NCI-H1930 (cell line): ENCODE measurements at regions not wholly inside any gene's neighbourhood (a gene's known extent, or its start where the extent isn't known, plus 50 kb on each side); places are given as distances from the start of the nearest gene placed in this dataset.
"Not testable (repeated sequence)": the region's sequence is repeated elsewhere in the genome, so short reads cannot be mapped to it uniquely, and the experiment has no call there.

Experiments used
- DNase-seq, 2 experiments: peaks; one replicate each; lab custom pipeline; 2025; lab: John Stamatoyannopoulos, UW

- no peak for DNase-seq
Measured at GRCh38 chr14:101246894-101247841, 314.1 kb upstream of the DIO3 start.

GRCh38 chr14:101247842-101248725, 313.2 kb upstream of the DIO3 start:
- DNase-seq = no peak

- DNase-seq = no peak
Measured at GRCh38 chr14:101248840-101249675, 312.2 kb upstream of the DIO3 start.

- no peak for DNase-seq
Measured at GRCh38 chr14:101249676-101250036, 311.6 kb upstream of the DIO3 start.

GRCh38 chr14:101250336-101250947, 310.9 kb upstream of the DIO3 start:
- no peak for DNase-seq

GRCh38 chr14:101250948-101251811, 310.1 kb upstream of the DIO3 start:
- no peak for DNase-seq

- no peak for DNase-seq
Measured at GRCh38 chr14:101251812-101252442, 309.4 kb upstream of the DIO3 start.

- DNase-seq = no peak
Measured at GRCh38 chr14:101252443-101253214, 308.7 kb upstream of the DIO3 start.

GRCh38 chr14:101253948-101254347, 307.3 kb upstream of the DIO3 start:
- no peak for DNase-seq

GRCh38 chr14:101254805-101255764, 306.2 kb upstream of the DIO3 start:
- no peak for DNase-seq

- no peak for DNase-seq
Measured at GRCh38 chr14:101255765-101256125, 305.6 kb upstream of the DIO3 start.

- no peak for DNase-seq
Measured at GRCh38 chr14:101256266-101256665, 305.0 kb upstream of the DIO3 start.

GRCh38 chr14:101257551-101257950, 303.7 kb upstream of the DIO3 start:
- DNase-seq = no peak

GRCh38 chr14:101259748-101260147, 301.5 kb upstream of the DIO3 start:
- DNase-seq = no peak

GRCh38 chr14:101266441-101266840, 294.9 kb upstream of the DIO3 start:
- DNase-seq = not testable (repeated sequence)

- no peak for DNase-seq
Measured at GRCh38 chr14:101273091-101273490, 288.2 kb upstream of the DIO3 start.

GRCh38 chr14:101276309-101277091, 284.8 kb upstream of the DIO3 start:
- no peak for DNase-seq
